GM21528 (cell line): ENCODE measurements at regions not wholly inside any gene's neighbourhood (a gene's known extent, or its start where the extent isn't known, plus 50 kb on each side); places are given as distances from the start of the nearest gene placed in this dataset.
"Not testable (repeated sequence)": the region's sequence is repeated elsewhere in the genome, so short reads cannot be mapped to it uniquely, and the experiment has no call there.

Experiments
- ATAC-seq: cut with Tn5 transposase; IDR thresholded peaks from one replicate; pipeline ENCODE4 v1.9.1; 2021; ENCODE audit warnings: mild to moderate bottlenecking, moderate library complexity; ENCODE audit not compliant: unreplicated experiment, low FRiP score

- ATAC-seq, result no peak
These were observed 103.3 kb downstream of the TMEM144 start for GRCh38 chr4:158313566-158313965.

- no peak for ATAC-seq
These were observed 104.6 kb downstream of the TMEM144 start for GRCh38 chr4:158314756-158315487.

- ATAC-seq, result no peak
These were observed 105.4 kb downstream of the TMEM144 start for GRCh38 chr4:158315706-158316105.

- peak; percentile 64 for ATAC-seq
These were observed 106.0 kb downstream of the TMEM144 start for GRCh38 chr4:158316264-158316663.

- no peak for ATAC-seq
These were observed 109.6 kb downstream of the TMEM144 start for GRCh38 chr4:158319880-158320279.

- ATAC-seq, result no peak
These were observed 111.8 kb downstream of the TMEM144 start for GRCh38 chr4:158322109-158322508.

- ATAC-seq, result no peak
These were observed 117.2 kb downstream of the TMEM144 start for GRCh38 chr4:158327525-158327924.

GRCh38 chr4:158331863-158332262 is 121.6 kb downstream of the TMEM144 start:
- no peak for ATAC-seq

GRCh38 chr4:158333820-158334219 is 123.5 kb downstream of the TMEM144 start:
- ATAC-seq, result no peak

GRCh38 chr4:158341896-158342295 is 131.6 kb downstream of the TMEM144 start:
- no peak for ATAC-seq

- no peak for ATAC-seq
These were observed 136.3 kb downstream of the TMEM144 start for GRCh38 chr4:158346576-158346975.

- ATAC-seq, result no peak
These were observed 137.3 kb downstream of the TMEM144 start for GRCh38 chr4:158347556-158347955.

GRCh38 chr4:158350161-158350560 is 139.9 kb downstream of the TMEM144 start:
- ATAC-seq, result no peak

GRCh38 chr4:158353541-158354304 is 143.4 kb downstream of the TMEM144 start:
- ATAC-seq, result no peak

GRCh38 chr4:158356301-158356700 is 146.0 kb downstream of the TMEM144 start:
- no peak for ATAC-seq

GRCh38 chr4:158367932-158368441 is 153.7 kb upstream of the RXFP1 start:
- ATAC-seq, result not testable (repeated sequence)

- ATAC-seq, result no peak
These were observed 150.5 kb upstream of the RXFP1 start for GRCh38 chr4:158371158-158371557.

GRCh38 chr4:158374318-158374717 is 147.4 kb upstream of the RXFP1 start:
- ATAC-seq, result no peak

- ATAC-seq, result no peak
These were observed 145.4 kb upstream of the RXFP1 start for GRCh38 chr4:158376106-158376840.

GRCh38 chr4:158384414-158384813 is 137.3 kb upstream of the RXFP1 start:
- no peak for ATAC-seq

- ATAC-seq, result no peak
These were observed 126.3 kb upstream of the RXFP1 start for GRCh38 chr4:158395343-158395742.
